NCI-H2227 (cell line): ENCODE measurements at regions not wholly inside any gene's neighbourhood (a gene's known extent, or its start where the extent isn't known, plus 50 kb on each side); places are given as distances from the start of the nearest gene placed in this dataset.

Source experiments
- DNase-seq: peaks from one replicate; lab custom pipeline; 2025; ENCODE audit not compliant: unreplicated experiment; lab: John Stamatoyannopoulos, UW

DNA sequence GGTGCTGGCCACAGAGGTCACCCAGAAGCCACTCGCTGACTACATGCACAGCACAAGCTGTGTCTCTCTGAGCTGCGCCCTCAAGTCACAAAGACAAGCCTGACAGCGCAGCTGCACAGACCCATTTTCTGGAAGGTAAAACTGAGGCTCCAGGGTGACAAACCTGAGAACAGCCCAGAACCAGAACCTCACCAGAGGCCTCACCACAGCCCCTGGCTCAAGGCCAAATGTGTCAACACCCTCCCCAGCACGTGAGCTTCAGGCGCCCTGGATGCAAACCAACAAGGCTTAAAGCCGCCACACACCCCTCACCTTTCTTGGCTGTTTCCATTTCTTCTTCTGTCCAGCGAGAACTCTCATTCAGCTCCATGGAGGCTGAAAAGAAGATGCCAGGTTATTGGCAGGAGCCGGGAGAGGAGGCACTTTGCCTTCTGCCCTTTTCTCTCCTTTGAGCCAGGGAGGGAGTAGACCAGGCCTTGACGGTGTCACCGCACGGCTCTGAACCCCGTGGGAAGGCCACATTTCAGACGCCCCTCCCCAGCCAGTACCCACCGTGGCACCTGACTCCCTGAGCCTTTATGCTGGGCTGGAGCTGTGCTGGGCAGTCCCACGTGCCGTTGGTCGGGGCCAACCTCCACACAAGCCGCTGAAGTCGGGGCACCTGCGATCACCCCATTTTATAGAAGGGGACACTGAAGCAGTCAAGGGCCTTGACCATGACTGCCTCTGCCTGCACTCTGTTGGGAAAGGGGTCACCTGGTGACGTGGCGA is 103.1 kb downstream of the RFLNA start:
- DNase-seq: no peak

DNA sequence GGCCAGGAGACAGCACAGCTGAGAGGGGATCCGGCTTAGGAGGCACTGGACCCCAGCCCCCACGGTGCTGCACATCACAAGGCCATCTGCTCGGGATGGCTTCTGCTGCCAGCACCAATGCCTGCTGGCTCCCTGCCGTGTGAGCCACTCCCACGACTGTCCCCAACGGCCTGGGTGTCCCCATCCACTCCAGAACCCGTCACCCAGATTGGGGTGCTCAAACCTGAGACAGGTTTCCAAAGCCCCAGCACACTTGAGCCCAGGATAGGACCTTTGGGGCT is 102.4 kb downstream of the RFLNA start:
- no peak for DNase-seq

DNA sequence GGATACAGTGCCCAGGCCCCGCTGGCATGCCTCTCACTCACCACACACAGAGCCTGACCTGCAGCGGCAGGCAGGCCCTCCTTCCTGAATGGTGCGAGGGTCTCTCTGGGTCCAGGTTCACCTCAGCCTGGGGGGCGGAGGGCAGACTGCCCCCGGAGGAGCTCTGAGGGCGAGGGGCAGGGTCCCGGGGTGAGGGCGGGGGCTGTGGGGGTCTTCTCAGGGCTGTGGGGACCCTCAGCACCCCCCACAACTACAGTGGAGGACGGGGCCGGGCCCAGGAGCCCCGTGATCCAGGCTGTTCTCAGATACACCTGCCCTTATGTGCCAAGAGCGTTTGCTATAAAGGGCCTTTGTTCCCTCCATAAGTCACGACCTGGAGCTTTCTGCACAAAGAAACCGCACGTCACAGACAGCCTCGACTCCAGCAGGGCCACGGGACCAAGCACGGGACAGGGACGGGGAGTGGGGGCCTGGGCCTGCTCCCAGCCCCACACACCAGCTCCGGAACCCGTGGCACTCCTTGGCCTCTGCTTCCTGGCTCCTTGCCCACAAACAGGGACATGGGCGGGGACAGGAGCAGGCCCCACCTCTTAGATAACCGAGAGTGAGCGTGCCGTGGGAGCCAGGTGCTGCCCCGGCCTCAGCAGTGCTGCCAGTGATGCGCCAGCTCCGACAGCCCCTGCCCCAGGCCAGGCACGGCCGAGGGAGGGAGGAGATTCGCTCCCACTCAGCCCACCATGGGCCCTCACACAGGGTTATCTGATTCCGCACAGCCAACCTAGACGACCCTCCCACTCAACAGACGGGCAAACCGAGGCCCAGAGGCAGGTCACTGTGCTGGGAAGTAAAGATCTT is 101.9 kb downstream of the RFLNA start:
- DNase-seq: no peak

DNA sequence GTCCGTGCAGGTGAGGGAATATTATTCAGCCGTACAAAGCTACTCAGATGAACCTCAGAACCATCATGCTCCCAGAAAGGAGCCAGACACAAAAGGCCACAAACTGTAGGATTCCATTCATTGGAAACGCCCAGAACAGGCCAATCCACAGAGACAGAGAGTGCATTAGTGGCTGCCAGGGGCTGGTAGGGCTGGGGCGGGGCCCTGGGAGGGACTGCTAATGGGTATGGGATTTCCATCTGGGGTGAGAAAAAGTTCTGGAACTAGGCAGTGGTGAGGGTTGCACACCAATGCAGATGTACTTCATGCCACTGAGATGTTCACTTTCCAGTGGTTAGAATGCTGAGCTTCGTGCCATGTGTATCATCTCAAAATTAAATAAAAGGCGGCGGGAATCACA is 101.1 kb downstream of the RFLNA start:
- DNase-seq: peak; percentile 25

DNA sequence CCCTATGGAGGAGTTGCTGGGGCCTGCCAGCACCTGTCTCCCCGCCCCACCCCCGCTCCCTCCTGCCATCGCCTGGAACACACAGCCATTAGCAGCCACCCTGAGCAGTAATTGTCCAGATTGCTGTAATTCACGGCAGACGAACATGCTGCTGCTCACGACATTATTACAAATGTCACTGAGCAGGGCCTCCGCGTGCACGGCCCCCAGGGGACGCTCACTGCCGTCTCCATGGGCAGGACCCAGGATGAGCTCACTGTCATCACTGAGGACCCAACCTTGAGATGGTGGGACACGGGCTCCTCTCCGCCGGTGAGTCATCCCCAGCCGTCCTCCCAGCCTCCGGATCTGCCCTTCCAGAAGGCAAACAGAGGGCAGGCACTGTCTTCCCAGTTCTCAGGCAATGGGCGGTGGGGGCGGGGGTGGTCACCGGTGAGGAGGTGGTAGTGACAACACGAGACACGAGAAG is 100.4 kb downstream of the RFLNA start:
- peak; percentile 82 for DNase-seq

DNA sequence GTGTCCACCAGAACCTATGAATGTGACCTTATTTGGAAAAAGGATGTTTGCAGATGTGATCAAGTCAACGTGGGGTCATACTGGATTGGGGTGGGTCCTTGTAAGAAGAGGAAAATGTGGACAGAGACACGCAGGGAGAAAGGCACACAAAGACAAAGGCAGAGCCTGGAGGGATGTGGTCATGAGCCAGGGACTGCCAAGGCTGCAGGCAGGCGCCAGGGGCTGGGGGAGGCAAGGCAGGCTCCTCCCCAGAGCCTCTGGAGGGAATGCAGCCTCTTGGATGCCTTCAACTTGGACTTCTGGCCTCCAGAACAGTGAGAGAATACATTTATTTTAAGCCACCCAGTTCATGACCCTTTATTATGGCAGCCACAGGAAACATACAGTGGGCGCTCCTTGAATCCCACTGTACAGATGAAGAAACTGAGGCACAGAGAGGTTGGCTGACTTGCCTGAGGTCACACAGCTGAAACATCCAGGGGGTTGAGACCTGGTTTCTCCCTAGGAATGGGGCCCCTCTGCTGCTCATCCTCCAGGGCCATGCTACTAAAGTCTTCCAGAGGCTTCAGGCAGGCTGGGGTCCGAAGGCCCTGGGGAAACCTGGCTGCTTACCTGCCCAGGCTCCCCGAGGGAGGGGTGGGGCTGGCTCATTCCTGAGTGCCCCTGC is 99.7 kb downstream of the RFLNA start:
- DNase-seq: no peak

DNA sequence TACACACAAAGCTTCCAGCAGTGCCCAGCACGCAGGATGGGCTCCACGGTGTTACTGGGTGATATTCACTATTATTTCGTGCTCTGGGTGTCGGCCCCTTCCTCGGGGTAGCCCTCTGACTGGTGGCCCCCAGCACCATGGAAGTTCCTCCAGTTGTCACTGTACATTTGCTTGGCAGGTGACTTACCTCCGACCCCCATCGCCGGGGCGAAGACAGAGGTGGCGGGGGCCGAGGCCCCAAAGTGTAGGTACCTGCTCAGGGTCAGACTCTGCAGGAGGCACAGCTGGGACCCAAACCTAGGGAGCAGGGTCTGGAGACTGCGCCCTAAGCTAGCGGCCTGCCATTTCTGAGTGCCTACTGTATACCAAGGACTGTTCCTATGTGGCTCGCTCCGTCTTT is 98.9 kb downstream of the RFLNA start:
- DNase-seq: no peak

DNA sequence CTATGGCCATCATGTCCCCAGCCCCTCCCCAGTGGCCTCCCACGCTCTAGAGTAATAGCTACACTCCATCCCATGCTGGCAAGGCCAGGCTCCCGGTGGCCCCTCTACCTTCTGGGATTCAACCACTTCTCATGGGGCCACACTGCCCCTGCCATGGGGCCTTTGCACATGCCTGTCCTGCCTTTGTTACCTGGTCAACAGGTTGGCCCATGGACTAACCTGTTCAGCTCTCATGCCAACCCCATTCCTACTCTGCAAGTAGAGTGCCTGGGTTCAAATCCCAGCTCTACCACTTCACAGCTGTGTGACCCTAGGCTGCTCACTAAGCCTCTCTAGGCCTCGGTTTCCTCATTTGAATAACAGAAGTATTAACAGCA is 98.5 kb downstream of the RFLNA start:
- no peak for DNase-seq

DNA sequence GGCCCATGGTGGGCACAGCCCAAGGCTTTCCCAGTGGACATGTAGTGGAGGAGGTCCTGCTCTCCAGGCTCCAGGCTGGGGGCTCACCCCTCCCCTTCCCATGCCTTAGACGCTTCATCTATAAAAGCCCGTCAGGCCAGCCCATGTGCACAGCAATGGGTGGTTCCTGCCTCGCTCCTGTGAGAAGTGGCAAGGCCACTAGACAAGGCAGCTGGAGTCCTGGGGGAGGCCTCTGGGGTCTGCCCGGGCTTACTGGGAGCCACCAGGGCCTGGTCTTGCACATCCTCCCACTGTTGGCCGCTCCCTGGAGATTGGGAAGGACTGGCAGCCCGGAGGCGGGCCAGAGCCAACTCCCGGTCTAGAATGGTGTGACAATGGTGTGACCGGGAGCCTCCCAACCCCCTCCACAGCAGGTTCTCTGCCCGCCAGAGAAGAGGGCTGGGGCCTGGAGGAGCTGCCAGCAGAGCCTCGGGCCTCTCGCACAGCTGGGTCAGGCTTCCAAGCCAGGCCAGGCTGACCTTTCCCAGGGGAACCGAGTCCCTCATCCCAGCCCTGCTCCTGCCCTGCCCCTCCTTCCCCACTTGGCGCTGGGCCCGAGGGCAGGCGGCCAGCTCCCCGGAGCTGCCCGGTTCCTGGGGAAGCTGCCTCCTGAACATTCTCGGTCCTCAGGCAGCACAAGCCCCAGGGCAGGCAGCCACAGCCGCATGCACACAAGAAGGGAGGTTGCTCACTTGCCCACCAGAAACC is 97.9 kb downstream of the RFLNA start:
- DNase-seq: peak; percentile 21

DNA sequence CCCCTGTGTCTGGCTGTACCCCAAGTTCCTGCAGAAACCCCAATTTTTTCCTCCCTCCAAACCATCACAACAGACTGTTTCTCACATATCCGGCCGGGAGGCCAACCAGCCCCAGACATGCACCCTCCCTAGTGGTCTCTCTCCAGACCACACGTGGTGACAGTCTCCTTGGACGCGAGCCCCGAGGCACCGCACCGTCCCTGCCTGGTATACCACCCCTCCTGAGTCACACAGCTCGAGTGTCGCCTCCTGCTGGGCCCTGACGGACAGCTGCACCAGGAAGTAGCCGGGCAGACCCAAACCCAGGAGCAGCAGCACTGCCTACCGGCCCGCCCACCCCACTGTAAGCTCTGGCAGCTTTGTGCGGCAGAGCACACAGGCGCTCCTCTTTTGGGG is 97.4 kb downstream of the RFLNA start:
- DNase-seq: peak; percentile 30

DNA sequence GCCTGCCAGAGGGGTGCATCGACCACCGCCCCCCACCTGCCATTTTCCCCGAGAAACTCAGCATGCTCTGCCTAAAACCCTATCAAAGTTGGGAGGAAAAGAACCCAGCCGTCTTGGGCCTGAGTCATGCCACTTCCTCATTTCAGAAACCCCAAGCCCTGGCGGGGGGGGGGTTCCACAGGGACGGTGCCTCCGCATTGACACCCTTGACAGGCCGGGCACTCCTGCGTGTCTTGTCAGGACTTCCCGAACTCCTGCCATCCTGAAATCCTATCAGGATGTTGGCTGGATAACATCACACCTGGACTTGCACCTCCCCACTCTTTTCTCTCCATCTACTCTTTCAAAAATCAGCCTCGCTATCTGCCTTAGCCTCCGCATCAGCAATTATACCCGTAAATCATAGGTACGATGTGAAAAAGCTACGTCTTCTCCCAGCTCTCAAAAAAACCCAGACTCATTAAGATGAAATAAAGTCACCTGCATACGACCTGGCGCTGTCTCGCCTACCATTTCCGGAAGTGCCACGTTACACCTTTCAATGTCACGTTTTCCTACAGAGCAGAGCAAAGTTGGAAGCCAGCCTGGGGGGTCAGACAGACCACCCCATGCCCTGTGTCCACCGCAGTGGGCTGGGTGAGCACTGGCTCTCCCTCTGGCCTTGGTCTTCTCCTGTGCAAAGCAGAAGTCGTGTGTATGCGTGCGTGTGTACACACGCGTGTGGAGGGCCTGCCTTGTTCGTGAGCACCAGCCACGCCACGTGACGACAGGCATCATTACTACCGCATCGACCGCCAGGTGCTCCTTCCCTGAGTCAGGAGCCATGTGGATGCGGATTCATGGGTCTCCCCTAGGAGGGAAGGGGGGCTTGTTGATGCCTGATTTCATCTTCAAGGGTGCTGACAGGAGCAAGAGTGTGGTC is 96.7 kb downstream of the RFLNA start:
- no peak for DNase-seq

DNA sequence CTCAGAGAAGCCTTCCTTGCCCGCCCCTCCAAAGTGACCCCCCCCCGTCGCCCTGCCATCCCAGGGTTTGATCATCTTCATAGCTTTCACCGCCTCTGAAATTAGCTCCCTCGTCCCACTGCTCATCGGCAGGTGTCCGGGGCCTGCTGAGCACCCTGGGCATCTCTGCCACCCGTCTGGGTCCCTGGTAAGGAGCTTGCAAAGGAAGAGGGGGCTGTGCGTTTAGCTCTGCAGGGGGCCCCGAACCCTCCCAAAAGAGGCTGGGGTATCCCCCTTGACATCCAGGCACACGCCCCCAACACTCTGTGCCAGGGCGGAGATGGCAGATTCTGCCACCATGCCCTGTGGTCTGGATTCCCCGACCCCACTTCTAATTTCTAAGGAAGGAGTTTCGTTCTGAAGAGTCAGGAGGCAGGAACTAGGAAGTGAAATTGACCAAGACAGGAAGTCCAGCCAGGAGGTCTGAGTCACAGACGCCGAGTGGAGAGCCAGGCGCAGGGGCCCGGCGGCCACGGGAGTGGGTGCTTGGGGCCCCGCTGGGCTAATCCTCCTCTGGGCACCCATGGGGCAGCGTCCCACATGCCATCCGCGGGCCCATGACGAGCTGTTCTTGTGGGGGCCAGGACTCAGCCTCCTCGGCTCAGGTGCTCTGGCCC is 95.7 kb downstream of the RFLNA start:
- no peak for DNase-seq

DNA sequence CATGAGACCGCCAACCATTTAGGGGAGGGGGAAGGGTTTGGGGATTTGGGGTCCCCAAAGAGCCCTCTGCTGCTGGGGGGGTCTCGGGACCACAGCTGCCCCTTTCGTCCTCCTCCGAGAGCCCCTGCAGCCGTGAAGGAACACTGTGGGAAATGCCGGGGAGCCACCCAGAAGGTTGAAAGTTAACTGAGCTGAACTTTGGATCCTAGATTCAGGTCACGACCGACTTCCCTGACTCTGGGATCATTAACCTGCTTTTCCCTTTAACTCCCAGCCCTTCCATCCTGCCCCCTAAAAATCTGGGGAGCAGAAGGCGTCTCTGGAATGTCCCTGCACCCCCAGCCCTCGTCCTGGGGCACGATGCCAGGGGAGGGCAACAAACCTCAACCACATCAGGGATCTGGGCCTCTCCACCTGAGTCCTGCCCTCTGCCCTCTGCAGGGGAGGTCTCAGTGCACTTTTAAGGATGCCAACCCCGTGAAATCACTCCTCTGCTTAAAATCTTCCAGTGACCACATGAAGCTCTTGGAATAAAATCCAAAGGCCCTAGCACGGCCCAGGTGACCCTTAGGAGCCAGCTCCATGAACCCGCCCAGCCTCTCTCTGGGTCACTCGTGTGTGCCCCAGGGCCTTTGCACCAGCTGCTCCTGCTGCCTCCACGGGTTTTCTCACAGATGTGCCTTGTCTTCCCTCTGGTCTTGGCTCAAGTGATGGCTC is 95.0 kb downstream of the RFLNA start:
- no peak for DNase-seq

DNA sequence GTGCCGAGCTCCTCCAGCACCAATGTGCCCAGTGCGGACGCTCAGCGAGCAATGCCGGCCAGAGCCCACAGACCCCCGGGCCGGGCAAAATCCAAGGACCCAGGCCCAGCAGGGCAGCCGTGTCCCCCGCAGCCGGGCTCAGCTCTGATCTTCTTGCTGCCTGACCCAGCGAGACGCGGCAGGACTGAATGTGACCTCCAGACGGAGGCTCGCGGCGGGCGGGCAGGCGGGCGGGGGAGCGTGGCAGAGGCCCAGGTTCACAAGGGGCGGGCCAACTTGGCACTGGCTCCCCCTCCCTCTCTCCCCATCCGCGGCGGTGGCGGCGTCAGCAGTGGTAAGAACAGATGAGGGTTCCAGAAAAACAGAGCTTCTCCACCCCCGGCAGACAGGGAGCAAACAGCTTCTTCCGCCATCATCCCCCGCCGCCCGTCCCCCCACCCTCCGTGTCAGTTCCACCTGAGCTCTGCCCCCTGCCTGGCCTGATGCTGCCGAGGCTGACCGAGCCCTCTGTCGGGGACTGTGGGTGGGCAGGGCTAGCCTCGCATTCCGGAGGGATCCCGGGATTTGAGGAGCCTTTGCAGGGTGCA is 94.3 kb downstream of the RFLNA start:
- peak; percentile 69 for DNase-seq

DNA sequence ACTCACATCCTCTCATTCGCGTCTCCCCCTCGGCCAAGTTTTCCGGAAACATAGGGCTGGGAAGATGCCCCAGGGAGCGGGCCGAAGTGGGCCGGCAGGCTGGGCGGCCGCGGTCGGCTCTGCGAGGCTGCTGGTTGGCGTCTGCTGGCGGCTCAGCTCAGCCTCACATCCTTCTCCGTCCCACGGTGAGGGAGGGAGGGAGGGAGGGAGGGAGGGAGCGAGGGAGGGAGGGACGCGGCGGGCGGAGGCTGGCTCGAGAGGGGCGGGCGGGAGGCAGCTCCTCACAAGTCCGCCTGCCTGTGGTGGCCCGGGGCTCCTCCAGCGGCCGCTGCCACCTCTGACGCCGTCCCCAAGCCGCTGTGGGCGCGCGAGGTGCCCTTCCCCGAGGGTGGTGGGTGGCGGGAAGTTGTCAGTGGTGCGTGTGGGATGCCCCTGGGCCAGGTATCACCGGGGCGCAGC is 93.8 kb downstream of the RFLNA start:
- DNase-seq: peak; percentile 85

DNA sequence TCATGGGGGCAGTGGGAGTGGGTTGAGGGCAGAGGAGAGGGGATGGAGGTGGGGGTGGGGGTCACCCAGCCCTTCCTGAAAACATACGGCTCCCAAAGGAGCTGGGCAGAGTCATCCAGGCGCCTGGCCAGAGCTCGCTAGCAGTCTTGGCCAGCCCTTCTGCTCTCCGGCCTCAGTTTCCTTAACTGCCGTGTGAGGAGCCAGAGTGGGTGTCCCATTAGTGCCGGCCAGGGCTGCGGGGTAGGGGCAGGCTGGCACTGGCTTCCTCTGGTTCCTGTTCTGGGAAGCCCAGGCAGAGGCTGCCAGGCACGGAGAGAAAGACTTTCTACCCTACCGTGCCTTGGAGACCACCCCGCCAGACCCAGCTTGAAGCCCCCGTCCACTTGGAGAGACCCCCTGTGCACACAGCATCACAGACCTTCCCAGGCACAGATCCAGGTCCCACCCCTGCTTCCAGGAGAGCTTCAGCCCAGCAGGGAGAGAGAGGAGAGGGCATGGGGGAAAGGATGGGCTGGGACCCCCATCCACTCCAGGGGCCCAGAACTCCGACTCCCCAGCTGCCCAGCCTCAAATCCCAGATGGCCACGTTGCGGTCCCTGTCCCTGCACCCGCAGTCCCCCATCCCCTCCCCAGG is 93.3 kb downstream of the RFLNA start:
- no peak for DNase-seq

DNA sequence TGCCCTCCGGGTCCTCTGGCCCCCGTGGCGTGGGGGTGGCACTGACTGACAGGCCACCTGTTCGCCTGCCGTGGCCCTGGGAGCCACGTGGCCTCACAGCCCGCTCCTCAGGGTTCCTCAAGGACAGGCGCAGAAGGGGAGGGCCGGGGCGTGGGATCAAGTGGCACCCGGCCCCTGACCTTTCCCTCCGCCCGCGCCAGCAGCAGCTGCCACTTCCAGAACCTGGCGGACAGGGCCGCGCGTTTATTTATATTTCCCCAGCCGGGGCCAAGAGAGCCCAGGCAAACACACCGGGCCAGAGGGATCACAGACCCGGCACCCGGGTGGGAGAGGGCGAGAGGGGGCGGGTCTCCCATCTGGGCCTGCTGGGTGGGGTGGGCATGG is 92.6 kb downstream of the RFLNA start:
- DNase-seq: no peak
